GM18507 (cell line): ENCODE measurements at regions not wholly inside any gene's neighbourhood (a gene's known extent, or its start where the extent isn't known, plus 50 kb on each side); places are given as distances from the start of the nearest gene placed in this dataset.

ENCODE experiments used
- DNase-seq: peaks from one replicate; pipeline ENCODE4 v3.0.0; 2011; ENCODE audit warnings: low read depth; ENCODE audit not compliant: insufficient read length; ENCODE audit errors: extremely low spot score
- FAIRE-seq: peaks from 2 replicates; lab custom pipeline; 2011; peaks lifted over from hg19 to GRCh38; lab: Jason Lieb, UNC

DNA sequence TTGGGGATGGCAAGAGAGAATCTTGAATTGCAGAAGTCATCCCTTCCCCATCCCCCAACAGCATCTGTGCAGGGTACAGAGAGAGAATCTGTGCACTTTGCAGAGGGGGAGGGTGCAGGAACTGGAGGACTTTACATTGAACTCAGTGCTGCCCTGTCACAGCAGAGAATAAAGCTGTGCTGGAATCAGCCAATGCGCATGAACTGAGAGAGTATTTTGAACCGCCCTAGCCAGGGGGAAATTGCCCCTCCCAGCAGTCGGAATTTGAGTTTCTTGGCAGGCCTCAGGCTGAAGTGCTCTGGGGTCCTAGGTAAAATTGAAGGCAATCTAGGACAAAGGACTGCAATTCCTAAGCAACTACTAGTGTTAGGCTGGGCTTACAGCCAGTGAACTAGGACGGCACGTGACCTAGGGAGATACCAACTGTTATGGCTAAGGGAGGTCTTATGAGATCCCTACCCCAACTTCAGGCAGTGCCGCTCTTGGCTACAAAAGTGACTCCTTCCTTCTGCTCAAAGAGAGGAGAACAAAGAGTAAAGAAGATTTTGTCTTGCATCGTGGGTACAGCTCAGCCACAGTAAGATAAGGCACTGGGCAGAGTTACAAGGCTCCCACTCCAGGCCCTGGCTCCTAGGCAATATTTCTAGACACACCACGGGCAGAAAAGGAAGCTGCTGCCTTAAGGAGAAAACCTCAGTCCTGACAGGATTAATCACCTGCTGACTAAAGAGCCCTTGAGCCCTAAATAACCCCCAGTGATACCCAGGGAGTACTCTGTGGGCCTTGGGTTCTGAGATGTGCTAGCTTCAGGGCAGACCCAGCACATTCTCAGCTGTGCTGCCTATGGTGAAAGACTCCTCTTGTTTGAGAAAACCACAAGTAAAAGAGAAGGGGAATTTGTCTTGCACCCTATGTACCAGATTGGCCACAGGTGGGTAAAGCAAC lies 300.5 kb upstream of the ALCAM start:
- FAIRE-seq (no peak), DNase-seq (no peak)

DNA sequence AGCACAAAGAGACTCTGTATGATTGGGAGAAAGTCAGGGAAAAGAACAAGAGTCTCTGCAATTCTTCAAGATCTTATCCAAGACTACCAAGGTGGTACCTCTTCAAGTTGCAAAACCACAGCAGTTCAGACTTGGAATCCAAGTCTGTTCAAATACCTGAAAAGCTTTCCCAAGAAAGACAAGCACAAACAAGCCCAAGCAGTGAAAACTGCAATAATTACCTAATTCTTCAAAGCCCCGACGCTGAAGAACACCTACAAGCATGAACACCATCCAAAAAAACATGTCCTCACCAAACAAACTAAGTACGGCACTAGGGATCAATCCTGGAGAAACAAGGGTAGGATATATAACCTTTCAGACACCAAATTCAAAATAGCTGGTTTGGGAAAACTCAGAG lies 299.3 kb upstream of the ALCAM start:
- no peak for FAIRE-seq
- no peak for DNase-seq

DNA sequence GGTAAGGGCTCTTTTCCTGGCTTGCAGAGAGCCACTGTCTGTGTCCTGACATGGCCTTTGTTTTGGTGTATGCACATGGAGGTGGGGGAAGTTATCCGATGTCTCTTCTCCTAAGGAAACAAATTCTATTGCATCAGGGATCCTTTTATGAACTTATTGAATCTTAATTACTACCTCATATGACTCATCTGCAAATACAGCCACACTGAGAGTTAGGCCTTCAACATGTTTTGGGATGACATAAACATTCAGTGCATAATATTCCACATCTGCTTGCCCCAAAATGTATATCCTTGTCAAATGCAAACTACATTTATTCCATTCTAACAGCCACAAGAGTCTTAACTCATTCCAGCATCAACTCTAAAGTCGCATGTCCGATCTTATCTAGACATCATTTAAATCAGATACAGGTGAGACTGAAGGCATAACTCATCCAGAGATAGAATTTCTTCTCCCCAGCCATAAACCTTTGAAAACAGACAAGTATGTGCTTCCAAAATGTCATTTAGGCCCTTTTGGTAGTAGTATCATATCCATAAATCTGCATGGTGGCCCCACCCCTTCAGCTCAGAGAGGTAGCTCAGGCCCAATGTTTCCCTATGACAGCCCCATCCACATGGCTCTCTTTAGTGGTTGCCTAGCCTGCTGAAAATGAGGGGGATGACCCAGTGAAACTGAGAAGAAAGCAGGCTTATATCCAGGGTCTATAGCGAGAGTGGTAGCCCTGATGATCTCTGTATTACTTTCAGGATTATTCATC lies 289.5 kb upstream of the ALCAM start:
- DNase-seq, result no peak
- FAIRE-seq, result no peak

DNA sequence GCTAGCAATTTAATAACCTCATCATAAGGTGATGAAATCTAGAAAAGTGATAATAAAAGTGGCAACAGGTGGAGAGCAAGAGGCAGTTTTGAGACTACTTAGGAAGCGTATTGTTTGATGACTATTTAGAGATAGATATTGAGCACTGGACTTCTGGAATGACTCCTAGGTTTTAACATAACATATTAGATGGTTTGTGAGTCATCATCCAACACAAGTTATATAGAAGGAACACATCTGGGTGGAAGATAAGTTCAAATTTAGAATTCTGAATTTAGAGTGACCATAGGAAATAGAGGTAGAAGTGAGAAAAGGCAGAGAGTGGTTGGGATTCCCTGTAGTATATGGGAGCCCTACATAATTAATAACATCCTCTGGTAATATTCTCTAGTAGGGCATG lies 282.8 kb upstream of the ALCAM start:
- DNase-seq (no peak), FAIRE-seq (no peak)

DNA sequence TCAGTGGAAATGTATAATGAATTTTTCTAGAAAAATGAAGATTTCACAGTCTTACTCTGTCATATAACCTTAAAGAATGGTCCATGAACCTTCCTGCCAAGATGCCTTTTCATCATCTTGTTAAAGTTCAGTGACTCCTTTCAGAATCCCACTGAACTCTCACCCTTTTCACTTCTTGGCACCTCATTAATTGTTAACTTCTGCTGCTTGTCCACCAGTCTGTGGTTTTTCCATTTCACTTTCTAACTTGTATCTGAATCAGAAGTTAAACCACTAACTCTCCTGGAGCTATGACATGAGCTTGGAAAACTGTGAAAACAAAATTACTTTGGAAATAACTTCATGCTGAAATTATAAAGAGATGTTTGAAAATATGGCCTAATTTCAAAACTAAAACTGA lies 281.2 kb upstream of the ALCAM start:
- DNase-seq, result no peak

DNA sequence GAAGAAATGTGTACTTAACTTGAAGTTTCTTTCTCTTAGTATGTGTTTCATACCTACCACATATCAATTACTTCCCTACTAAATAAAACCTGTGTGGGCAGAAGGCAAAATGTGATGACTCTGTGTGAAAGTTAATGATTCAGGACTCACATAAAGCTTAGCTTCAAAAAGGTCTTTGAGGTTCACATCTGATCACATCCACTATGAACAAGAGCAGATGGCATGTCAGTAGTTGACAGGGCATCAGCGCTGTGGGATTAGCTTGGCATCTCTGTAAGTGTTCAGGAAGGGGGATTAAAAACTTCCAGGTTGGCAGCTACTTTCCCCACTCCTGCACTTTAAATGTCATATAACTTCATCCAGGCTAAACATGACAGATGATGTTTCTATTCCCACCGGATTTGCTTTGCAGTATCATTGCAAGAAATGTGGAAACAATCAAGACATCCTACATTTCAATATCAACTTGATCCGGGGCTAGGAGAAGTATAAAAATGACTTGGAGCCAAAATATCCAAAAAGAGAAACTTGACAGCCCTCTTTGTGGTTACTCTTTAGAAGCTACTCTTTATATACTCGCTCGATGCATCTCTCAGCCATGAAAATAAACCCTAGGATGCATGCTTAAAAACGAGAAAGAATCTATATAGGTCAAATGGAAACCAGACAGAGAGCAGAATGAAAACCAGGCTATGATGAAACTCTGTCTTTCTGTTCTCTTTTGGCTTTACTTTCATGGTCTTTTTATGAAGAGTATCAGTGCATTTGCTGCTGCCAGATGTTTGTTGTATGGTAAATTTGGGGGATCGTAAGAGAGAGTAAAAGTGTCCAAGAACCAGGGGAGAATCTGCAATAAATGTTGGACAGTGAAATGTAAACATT lies 273.1 kb upstream of the ALCAM start:
- DNase-seq, result no peak
- FAIRE-seq, result no peak

More for the DNA sequence above, 281.2 kb upstream of the ALCAM start:
- no peak for FAIRE-seq

DNA sequence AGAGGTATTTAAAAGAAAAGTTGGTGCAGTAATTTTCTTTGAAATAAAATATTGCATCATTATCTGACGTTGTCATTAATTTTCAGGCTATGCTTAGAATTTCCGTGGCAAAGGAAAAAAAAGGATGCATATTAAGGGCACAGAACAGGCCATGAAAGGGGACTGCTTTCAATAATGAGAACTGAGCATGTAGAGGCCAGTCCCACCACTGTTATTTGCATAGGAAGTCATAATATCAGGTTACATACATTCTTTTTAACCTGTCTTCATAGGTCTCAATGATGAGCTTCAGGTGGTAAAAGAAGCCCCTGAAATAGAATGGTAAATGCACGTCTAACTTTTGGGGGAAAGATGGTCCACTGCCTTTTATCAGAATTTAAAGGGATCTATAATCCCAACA lies 272.1 kb upstream of the ALCAM start:
- DNase-seq (no peak), FAIRE-seq (no peak)

DNA sequence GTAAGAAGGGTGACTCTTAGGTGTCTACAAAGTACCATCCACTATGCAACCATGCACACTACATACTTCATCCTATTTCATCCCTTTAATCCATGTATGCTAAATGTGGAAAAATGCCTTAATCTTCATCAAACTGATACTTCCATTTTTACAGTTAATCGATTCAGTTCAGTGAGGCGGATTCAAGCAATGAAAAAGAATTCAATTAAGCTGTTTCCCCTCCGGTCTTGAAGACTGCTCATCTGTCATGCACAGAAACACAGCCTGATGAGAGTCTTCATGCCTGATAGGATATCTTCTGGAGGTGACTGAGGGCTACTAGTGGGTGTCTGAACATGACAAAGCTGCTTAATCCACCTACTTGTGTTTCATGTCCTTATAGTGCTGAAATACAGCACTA lies 270.6 kb upstream of the ALCAM start:
- FAIRE-seq (no peak), DNase-seq (no peak)

DNA sequence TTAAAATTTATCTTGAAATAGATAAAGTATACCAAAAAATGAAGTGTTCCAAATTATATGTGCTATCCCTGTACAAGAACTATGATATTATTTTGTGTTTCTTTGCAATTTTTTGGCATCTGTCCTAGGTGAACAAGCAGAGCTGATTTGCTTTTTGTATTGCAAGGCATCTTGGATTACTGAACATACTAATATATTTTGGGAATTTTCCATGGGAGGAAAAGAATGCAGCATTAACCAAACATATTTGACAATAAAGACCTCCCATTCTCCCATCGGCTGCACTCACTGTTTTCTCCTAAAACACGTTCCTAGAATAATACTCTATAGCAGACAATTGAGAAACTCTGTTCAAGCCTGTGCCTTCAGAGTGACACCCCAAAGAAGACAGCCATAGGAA lies 265.1 kb upstream of the ALCAM start:
- FAIRE-seq (no peak), DNase-seq (no peak)

DNA sequence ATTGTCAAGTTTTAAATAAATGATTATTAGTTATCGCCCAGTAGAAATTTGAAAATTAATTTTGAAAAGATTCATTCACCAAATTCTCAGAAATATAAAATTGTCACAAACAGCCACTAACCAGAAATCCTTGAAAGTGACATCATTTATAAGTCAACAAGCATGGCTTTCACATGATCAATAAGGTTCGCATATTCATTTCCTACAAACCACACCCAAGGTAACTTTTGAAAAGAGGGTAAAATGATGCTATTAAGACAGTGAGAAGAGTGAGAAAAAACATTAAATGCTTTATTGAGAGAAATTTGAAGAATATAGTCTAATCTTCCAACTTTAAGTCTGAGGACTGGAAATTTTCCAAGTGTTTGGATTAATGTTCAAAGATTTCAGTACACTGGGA lies 263.6 kb upstream of the ALCAM start:
- no peak for DNase-seq
- no peak for FAIRE-seq

DNA sequence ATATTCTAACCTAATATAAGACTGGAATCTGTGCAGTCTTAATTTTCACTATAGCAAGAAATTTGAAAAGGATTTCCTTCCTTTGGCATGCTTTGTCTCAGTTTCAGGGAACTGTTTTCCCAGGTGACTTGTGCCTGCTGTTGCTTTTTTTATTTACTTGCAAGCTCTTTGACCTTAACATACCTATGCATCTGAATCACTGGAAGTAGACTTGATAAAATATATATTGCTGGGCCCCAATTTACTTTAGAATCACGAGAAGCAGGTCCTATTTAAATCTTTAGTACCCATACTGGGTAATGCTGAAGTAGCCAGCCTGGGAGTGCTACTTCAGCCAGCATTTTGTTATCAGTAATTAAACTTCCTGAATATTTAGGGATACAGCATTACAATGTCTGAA lies 257.9 kb upstream of the ALCAM start:
- FAIRE-seq (no peak), DNase-seq (no peak)

DNA sequence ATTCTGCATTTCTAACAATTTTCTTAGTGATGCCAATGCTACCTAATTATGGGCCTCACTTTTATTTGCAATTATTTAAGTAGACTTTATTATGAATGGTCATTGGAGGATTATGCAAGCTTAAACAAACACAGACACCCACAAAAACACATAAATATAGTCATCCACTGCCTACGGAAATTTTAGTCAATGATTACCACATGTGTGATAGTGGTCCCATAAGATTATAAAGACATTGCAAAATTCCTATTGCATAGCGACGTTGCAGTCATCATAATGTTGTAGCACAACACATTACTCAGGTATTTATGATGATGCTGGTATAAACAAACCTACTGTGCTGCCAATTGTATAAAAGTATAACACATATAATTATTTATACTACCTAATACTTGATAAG lies 247.8 kb upstream of the ALCAM start:
- no peak for FAIRE-seq
- DNase-seq, result no peak

DNA sequence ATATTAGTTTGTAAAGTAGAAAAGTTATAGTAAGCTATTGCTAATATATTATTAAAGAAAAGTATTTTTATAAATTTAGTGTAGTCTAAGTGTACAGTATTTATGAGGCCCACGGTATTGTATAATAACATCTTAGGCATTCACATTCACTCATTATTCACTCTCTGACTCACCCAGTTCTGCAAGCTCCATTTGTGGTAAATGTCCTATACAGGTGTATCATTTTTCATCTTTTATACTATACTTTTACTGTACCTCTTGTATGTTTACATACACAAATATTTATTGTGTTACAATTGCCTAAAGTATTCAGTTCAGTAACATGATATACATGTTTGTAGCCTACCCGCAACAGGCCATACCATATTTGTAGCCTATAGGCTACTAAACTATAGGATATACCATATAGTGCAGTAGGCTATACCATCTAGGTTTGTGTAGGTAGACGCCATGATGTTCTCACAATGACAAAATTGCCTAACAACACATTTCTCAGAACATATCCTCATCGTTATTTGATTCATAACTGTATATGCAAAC lies 246.8 kb upstream of the ALCAM start:
- DNase-seq, result no peak
- FAIRE-seq, result no peak

DNA sequence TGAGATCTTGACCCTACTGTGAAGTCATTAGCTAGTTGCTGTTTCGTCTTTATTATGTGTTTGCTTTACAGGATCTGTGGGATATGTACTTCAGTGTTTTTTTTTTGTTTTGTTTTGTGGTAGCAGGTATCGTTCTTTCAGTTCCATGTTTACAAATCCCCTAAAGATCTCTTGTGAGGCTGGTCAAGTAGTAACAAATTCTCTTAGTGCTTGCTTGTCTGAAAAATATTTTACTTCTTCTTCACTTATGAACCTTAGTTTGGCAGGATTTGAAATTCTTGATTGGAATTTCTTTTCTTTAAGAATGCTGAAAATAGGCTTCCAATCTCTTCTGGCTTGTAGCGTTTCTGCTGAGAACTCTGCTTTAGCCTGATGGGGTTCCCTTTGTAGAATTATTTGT lies 235.8 kb upstream of the ALCAM start:
- no peak for DNase-seq
- no peak for FAIRE-seq

DNA sequence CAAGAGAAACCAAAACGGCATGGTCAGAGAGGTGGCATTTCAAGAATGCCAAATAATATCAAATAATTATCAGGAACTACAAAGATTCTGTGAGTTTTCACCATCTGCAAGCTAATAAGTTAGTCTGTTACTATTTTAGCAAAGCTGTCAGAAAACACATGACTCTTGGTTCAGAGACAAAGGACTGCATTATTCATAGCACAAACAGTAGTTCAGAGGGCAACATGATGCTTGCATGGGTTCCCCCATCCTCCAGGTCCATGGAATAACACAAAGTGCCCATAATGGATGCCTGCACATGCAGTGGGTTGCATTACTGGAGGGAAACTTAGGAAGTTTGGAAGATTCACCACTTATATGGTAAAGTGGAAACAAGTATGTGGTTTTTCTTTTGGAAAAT lies 228.8 kb upstream of the ALCAM start:
- no peak for DNase-seq
- no peak for FAIRE-seq

DNA sequence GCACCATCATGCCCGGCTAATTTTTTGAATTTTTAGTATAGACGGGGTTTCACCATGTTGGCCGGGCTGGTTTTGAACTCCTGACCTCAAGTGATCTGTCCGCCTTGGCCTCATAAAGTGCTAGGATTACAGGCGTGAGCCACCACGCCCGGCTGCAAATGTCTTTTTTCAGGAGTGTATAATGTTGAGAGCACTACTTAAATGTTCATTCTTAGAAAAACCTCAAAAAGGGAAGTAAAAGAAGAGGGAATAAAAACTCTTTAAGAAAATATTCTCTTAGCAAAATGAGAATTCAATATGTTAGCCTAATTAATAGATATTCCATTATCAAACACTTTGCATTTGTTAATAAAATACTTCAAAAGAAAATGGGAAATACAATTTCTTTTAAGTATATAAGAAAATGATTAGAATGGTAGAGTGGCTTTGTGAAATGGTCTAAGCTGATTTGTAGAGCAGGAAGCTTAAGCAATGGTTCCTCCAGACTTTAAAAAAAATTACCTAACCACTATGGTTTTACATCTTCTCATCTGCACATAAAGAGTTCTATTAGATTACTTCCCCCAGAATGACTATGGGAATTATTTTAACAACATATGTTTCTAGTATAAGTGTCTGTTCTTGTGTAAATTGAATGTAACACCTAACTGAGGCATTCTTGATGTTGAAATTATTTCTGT lies 226.7 kb upstream of the ALCAM start:
- DNase-seq (no peak), FAIRE-seq (no peak)

DNA sequence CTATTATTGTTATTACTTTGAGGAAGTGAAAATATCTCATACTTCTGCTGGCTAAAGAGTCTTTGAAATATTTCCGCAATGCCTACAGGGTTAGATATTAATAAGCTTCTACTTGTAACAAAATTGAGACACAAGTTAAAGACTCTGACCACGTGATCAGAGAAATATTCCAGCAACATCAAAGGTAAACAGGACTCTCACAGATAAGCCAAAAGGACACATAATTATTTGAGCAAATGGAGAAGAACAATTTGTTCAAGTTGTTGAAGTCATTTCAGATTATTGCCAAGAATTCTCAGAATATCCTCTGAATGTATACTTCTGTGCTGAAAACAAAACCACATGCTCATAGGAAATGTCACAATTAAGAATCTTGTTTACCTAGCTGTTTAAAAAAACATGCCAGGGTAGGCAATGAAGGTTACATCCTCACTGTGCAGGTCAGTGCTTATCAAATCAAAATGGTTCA lies 225.8 kb upstream of the ALCAM start:
- FAIRE-seq (no peak), DNase-seq (no peak)

DNA sequence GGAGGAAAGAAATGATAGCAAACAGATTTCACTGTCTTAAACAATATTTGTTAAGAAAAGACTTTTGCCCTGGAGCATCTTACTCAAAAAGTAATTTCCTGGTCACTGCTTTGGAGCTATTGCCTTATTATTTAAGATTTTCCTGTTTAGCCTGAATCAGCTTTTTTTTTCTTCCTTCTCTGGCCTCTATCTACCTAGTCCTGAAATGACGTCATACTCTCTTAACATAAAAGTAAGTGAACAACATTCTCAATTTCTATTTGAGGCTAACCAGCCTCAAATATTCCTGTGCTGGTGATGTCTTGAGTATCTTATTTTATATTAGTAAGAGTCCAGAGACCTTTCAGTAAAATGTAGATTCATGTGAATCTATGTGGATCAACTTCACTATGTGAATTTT lies 221.9 kb upstream of the ALCAM start:
- no peak for FAIRE-seq
- DNase-seq, result no peak

DNA sequence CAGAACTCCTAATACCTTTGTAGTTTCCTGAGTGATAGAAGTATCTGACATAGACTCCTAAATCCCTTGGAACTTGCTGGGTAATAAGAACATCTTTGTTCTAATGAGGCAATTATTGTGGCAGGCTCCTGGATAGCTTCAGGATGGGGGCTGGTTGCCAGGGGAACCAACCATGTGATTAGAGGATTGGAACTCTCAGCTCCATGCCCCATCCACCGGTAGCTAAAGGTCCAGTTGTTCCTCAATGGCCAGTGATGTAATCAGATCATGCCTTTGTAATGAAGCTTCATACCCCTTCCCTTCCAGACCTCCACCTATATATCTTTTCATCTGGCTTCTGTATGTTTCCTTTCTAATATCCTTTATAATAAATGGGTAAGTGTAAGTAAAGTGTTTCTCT lies 221.2 kb upstream of the ALCAM start:
- FAIRE-seq (no peak), DNase-seq (no peak)
